GM04503 (cell line): ENCODE measurements at regions not wholly inside any gene's neighbourhood (a gene's known extent, or its start where the extent isn't known, plus 50 kb on each side); places are given as distances from the start of the nearest gene placed in this dataset.

Source experiments
- DNase-seq: peaks from one replicate; pipeline ENCODE4 v3.0.0-alpha.2; 2012; ENCODE audit warnings: low read depth

DNA sequence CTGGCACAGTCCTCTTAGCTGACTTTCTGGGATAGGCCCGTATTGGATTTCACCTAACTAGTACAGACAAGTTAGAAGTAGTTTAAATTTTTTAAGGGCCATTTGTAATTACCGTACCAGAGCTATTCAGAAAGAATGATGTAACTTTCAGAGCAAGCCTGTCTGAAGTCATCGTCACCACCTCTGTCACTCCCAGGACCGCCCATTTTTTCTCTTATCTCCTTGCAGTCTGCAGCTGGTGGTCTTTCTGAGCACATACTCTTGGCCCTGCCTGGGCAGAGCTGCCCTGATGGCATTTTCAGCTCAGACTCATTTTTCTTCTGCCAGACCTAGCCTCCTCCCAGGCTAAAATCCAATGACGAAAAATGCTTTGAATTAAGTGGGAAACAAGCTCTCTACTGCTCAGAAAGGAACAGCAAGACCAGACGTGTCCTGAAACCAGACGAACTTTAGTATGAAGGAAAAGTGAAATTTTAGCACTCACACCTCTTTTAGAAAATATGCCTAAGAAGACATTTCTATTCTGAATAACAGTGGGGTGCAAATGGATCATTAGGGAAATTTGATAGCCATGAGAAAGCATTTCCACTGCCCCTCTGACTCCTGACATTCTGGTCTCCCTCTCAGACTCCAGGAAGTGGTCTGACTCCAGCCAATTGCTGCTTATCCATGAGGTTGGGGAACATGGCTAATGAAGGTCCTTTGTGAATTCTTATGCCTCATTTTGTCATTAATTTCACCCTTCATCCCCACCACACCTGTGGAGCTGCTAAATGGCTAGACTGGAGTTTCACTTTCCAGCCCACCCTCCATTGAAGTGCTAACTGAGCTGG lies 162.4 kb upstream of the GYPA start:
- DNase-seq = no peak

DNA sequence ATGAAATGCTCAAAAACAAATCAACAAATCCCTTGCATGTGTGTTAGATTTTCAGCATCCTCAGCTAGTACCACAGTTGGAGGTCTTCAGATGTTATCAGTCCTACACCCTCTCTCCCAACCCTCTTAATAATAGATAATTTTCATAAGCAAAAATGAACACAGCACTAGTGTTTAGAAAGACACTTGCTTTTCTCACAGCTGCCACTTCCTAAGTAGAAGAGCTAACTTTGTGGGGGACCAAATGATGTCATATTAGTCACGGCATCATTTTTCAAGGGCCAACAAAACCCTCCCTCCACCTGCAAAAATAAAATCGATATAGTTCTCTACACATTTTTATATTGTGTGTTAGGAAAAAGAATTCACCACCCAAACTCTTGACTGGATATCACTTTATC lies 163.5 kb upstream of the GYPA start:
- no peak for DNase-seq

- no peak for DNase-seq
Observed at GRCh38 chr4:144310535-144310934, 170.0 kb upstream of the GYPA start.

GRCh38 chr4:144313370-144313769 lies 172.9 kb upstream of the GYPA start:
- DNase-seq = no peak

DNA sequence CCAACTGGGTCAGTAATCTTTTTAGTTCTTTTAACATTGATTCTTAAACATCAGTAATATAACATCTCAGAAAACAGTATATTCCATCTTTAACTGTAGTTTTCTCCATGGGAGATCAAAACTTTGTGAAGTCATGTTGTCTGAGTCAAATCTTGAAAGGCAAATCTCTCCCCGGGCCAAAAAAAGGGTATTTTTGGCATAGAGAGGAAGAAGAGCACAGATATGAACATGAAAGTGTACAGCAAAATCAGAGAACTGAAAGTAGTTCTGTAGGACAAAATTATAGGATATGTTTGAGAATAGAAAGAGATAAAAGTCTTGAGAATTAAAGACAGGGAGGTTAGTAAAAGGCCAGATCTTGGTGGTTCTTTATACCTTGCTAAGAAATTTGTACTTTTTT lies 176.4 kb upstream of the GYPA start:
- no peak for DNase-seq

DNA sequence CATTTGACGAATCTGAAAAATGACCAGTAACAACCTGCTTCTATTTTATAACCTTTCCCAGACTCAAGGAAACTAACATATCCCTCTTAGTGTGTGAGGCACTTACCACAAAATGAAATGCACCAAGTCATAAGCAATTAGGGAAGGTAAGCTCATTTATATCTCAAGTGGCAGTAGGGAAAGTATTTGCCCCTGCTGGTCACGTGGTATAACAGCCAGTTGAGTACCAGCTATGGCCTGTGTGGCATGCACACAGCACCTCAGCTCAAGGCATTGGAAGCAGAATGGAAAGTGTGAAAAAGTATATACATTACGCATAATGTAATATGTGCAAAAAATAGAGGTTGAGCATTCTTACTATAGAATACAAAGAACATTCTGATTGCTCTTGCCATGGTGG lies 178.3 kb upstream of the GYPA start:
- DNase-seq = no peak

DNA sequence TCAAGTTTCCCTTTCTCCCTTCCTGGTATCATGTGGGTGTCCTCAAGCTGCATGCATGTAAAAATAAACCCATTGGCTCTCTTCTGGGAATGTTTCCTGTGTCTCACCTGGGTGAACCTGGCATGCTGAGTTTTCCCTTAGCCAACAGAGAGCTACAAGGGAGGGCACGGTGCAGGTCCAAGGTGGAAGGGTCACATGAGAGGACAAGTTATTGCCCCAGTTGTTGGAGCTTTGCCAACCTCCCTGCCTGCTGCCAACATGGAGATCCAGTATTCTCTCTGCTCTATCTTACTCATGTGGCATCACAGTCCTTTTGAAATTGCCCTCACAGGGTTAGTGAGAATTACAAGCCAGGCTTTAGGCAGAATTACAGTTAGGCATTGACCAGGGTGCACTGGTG lies 196.1 kb upstream of the GYPA start:
- no peak for DNase-seq

GRCh38 chr4:144338148-144338547 lies 197.6 kb upstream of the GYPA start:
- no peak for DNase-seq

DNA sequence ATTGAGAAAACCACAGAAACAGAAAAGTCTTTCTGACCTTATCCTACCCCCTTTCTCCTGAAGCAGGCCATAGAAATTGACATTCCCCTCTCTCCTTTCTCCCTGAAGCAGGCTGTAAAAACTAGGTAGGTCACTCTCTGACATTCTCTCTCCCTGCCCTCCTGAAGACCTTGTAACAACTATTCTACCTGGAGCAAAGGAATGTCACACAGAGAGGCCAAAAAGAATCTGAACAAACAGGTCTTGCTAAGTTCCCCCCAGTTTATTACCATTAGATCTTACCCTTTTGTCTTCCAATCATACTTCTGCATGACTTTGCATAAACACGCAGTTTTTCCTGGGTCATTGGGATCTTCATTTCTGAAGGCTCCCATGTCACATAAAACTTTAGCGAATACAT lies 198.3 kb upstream of the GYPA start:
- DNase-seq = no peak

GRCh38 chr4:144340931-144341330 lies 200.4 kb upstream of the GYPA start:
- no peak for DNase-seq

DNA sequence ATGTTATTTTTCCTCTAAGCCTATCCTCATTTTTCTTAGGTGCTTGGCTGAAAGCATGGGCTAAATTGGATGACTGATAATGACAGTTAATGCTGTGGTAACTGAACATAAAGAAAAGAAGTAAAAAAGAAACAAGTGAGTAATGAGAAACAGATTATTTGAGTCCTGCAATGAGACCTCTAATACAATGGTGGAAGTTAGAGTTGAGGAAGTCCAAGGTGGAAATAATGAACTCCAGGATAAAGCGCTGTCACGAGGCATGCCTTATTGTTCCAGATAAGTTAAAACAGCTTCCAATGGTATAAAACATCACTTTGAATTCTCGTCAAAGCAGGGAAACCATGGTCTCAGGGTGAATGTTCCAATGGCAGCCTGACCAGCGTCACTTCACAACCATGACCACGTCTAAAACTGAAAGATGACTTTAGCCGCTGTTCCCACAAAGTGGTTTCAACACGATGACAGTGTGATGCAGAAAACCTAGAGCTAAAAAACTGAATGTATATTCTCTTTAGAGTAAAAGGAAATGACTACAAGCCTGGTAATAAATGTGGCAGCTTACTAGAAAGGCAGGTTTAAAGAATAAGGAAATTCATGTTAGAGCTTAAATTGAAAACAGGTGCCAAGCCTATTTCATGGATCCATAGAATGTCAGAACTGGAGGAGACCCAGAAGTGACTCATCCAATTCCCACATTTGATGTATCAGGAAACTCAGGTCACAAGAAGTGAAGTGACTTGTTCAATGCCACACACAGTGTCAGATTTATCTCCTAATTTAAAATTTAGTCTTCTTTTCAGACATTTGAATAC lies 202.6 kb upstream of the GYPA start:
- no peak for DNase-seq

DNA sequence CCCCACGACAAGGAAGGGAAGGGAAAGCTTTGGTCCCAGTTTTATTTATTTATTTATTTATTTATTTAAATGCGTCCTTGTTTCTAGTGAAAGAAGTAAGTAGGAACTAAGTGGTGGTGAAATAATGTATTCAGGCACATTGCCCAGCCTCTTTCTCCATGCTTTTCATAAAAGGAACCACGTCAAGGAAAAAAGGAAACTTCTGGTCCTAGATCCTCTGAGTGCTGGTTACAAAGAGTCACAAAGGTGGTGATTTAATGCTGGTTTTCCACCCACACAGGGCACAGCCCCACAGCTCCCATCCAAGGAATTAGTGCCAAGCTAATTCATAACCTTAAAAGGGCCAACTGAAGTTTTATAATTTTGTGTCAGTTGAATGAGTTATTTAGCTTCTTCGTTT lies 206.6 kb upstream of the GYPA start:
- DNase-seq = no peak

- DNase-seq = no peak
Observed at GRCh38 chr4:144350706-144351105, 210.2 kb upstream of the GYPA start.

DNA sequence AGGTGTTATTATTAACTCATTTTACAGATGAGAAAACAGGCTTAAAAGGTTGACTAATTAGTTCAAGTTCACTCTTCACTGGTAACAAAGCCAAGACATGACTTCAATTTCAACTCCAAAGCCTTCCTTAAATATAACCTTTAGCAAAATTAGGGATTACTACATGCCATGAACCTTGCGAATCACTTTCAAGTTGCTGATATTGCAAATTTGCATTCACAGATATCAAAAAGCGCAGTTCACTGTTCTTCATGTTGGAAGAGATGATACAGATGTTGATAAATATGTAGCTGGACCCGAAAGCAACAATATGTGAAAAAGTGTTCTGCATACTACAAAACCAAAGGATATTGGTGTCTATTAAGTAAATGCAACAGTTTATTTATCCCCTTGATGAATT lies 210.8 kb upstream of the GYPA start:
- DNase-seq = no peak

GRCh38 chr4:144353292-144353691 lies 212.8 kb upstream of the GYPA start:
- no peak for DNase-seq

GRCh38 chr4:144355811-144356757 lies 215.6 kb upstream of the GYPA start:
- DNase-seq = peak; percentile 35

DNA sequence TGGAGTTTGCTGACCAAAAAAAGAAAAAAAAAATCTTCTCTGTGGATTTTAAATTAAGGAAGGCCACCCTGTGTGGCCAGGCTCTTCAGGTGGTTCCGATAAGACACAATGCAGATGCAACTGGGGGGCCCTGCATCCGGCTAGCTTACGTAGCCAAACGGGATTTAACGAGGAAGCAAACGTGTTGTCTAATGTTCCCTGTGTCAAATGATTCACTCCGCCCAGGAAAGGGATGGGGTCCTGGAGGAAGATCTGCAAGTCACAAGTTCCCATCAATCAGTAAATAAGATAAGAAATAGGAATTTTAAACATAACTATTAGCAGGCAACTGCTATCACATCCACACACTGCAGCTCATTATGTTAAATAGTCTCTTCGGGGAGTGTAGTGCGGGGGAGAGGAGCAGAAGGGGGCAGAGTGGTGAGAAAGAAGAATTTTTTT lies 216.4 kb upstream of the GYPA start:
- DNase-seq = no peak

DNA sequence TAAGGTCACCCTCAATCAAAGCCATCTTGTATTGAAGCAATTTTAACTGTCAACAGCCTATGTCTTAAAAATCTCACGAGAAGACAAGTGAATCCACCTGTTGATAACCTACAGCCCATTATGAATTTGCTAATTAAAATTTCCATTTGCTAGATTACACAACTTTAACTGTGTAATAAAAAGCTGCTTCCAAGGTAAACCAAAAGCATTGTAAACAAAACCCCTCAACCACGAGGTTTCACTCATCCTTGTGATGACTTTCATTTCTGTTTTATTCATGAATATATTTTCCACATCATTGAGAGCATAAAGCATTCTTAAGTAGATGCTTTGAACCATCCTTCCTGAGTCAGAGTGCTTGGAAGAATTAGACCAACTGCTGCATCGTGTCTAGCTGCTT lies 217.5 kb upstream of the GYPA start:
- no peak for DNase-seq

DNA sequence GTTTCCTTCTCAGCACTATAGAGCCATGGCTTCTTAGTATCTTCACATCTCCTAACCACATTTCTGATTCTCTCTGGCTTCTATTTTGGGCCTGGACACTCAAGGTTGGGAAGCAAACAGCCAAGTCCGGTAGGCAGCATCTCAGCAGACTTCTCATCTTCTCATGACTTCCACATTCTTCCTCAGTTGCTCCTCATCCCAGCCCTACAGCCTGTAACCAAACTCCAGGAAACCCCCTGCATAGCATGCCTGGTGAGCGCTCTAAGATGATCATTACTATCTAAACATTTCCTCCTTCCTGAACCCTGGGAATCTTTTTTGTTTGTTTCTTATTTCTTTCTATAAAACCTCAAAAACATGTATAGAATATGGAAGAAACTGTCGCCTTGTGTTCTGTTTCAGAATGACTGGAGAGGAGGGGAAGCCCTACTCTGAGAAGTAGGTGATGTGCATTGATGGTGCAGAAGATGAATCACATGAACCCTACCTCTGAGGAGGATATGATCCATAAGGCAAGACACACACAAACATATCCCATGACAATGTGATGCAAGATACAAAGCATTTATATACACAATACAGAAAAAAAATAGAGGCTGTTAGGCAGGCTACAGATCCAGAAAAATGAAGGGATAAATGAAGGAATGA lies 219.8 kb upstream of the GYPA start:
- no peak for DNase-seq

GRCh38 chr4:144362366-144362765 lies 221.8 kb upstream of the GYPA start:
- no peak for DNase-seq

- no peak for DNase-seq
Observed at GRCh38 chr4:144363890-144364289, 223.4 kb upstream of the GYPA start.

DNA sequence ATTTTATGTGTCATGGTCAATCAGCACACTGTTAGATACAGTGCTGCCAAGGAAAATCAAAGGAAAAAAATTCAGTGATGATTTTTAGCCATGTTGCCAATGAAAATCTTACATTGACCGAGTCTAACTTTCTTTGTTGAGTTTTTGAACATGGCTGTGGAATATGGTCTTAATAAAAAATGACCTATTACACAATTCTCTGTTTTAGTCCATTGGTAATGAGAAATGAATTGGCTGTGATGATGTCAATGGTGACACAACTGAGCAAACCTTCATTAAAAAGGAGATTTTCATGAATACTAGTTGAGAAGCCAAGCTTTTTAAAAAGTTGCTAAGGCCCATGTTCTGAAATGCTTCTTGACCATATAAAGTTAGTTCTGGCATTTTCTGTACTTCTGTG lies 225.9 kb upstream of the GYPA start:
- no peak for DNase-seq
